Mesendoderm (in vitro differentiated cells): ENCODE measurements at regions not wholly inside any gene's neighbourhood (a gene's known extent, or its start where the extent isn't known, plus 50 kb on each side); places are given as distances from the start of the nearest gene placed in this dataset.

Experiments used
- DNase-seq: peaks from one replicate; pipeline ENCODE4 v3.0.0; 2013
- H2AK5ac ChIP-seq: 2 replicates; pipeline ENCODE4 v1.6.1; 2013; ENCODE audit warnings: low read length, inconsistent platforms
- H2BK120ac ChIP-seq: 2 replicates; pipeline ENCODE4 v1.6.1; 2013; ENCODE audit warnings: low read depth, mild to moderate bottlenecking, low read length, moderate library complexity, mixed read lengths
- H2BK15ac ChIP-seq: replicated peaks from 2 replicates; pipeline ENCODE4 v1.6.1; 2013; ENCODE audit warnings: low read depth, mild to moderate bottlenecking, moderate library complexity
- H2BK5ac ChIP-seq: 2 replicates; pipeline ENCODE4 v1.6.1; 2013; ENCODE audit warnings: low read length, inconsistent platforms
- H3K18ac ChIP-seq: 2 replicates; pipeline ENCODE4 v1.6.1; 2013; ENCODE audit warnings: mild to moderate bottlenecking, low read length, mixed read lengths
- H3K23ac ChIP-seq: one replicate; pipeline ENCODE4 v1.6.1; 2013; ENCODE audit warnings: low read length
- H3K27ac ChIP-seq: 2 replicates; pipeline ENCODE4 v1.5.1; 2013; ENCODE audit warnings: low read depth, mild to moderate bottlenecking, inconsistent platforms, low read length, moderate library complexity
- H3K27me3 ChIP-seq: 2 replicates; pipeline ENCODE4 v1.6.1; 2013; ENCODE audit warnings: low read length, control low read depth, mild to moderate bottlenecking, inconsistent platforms; ENCODE audit not compliant: insufficient read depth, poor library complexity
- H3K36me3 ChIP-seq: 2 replicates; pipeline ENCODE4 v1.6.1; 2013; ENCODE audit warnings: low read length, inconsistent platforms; ENCODE audit not compliant: control insufficient read depth, insufficient read depth
- H3K4ac ChIP-seq: one replicate; pipeline ENCODE4 v1.6.1; 2013; ENCODE audit warnings: low read depth, mild to moderate bottlenecking, low read length, moderate library complexity
- H3K4me1 ChIP-seq: 2 replicates; pipeline ENCODE4 v1.6.1; 2013; ENCODE audit warnings: low read depth, low read length, inconsistent platforms; ENCODE audit not compliant: control insufficient read depth
- H3K4me2 ChIP-seq: 2 replicates; pipeline ENCODE4 v1.6.1; 2013; ENCODE audit warnings: low read length
- H3K4me3 ChIP-seq: 2 replicates; pipeline ENCODE4 v1.5.1; 2013; ENCODE audit warnings: mild to moderate bottlenecking, low read length
- H3K56ac ChIP-seq: one replicate; pipeline ENCODE4 v1.6.1; 2013; ENCODE audit warnings: low read length
- H3K79me1 ChIP-seq: 2 replicates; pipeline ENCODE4 v1.6.1; 2013; ENCODE audit warnings: low read length, inconsistent platforms
- H3K79me2 ChIP-seq: 2 replicates; pipeline ENCODE4 v1.6.1; 2013; ENCODE audit warnings: mild to moderate bottlenecking, low read length; ENCODE audit not compliant: control insufficient read depth, insufficient read depth
- H3K9ac ChIP-seq: 2 replicates; pipeline ENCODE4 v1.6.1; 2013; ENCODE audit warnings: low read length, inconsistent platforms
- H4K5ac ChIP-seq: one replicate; pipeline ENCODE4 v1.6.1; 2013; ENCODE audit warnings: low read length
- H4K8ac ChIP-seq: one replicate; pipeline ENCODE4 v1.6.1; 2013; ENCODE audit warnings: low read depth, mild to moderate bottlenecking, control low read depth, low read length, moderate library complexity
- WGBS: extraction: QIAGEN DNeasy Blood & Tissue Kit; methylation state at CpG from one replicate; pipeline ENCODE4 v1.1.7; 2013; ENCODE audit warnings: low lambda C conversion rate, missing lambda C conversion rate; ENCODE audit not compliant: insufficient coverage; ENCODE audit errors: extremely low coverage; 5-methylcytosine and 5-hydroxymethylcytosine counted together

- Histone ChIP-seq H4K5ac (no peak overlapping the region), H3K56ac (no peak overlapping the region), H3K27me3 (no peaks in the 10 kb centered on the region), H3K23ac (no peak overlapping the region), H3K9ac (no peak overlapping the region), H4K8ac (no peak overlapping the region), H2BK120ac (no peak overlapping the region), H3K27ac (no peak overlapping the region), H2BK5ac (no peak overlapping the region), H2AK5ac (no peak overlapping the region), H3K36me3 (no peaks in the 10 kb centered on the region), H3K79me2 (no peaks in the 10 kb centered on the region), H3K4me1 (no peaks in the 10 kb centered on the region), H3K4me3 (no peak overlapping the region), H3K4me2 (no peak overlapping the region), H3K79me1 (no peaks in the 10 kb centered on the region), H3K4ac (no peak overlapping the region), H2BK15ac (no peak overlapping the region), H3K18ac (no peak overlapping the region)
- DNase-seq, result peak; percentile 41
Observed at GRCh38 chr3:181384970-181385369, 326.8 kb upstream of the SOX2 start.

DNA sequence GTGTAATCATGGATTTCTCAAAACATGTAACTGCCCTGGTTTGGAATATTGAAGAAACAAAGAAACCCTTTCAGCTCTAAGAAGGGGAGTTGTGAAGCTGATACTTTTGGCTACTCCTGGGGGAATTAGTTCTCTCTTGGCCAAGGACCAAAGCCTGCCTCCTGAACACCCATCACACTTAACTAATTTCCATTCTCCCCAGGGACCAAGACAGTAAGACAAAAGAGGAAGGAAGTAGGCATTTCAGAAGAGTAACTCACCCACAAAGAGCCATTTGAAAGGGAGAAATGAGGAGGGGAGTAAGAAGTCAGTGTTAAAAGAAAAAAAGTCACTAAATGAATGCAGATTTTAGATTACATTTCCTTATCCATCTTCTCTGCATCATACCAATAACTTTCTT lies 328.0 kb upstream of the SOX2 start:
- Histone ChIP-seq H3K56ac (no peak overlapping the region), H3K9ac (no peak overlapping the region), H2BK15ac (no peak overlapping the region), H4K5ac (no peak overlapping the region), H3K23ac (no peak overlapping the region), H3K27me3 (no peaks in the 10 kb centered on the region), H4K8ac (no peak overlapping the region), H3K4me2 (no peak overlapping the region), H2AK5ac (no peak overlapping the region), H3K36me3 (no peaks in the 10 kb centered on the region), H2BK5ac (no peak overlapping the region), H3K79me1 (no peaks in the 10 kb centered on the region), H3K4ac (no peak overlapping the region), H3K79me2 (no peaks in the 10 kb centered on the region), H2BK120ac (no peak overlapping the region), H3K27ac (no peak overlapping the region), H3K18ac (no peak overlapping the region), H3K4me3 (no peak overlapping the region), H3K4me1 (no peaks in the 10 kb centered on the region)
- no peak for DNase-seq

DNA sequence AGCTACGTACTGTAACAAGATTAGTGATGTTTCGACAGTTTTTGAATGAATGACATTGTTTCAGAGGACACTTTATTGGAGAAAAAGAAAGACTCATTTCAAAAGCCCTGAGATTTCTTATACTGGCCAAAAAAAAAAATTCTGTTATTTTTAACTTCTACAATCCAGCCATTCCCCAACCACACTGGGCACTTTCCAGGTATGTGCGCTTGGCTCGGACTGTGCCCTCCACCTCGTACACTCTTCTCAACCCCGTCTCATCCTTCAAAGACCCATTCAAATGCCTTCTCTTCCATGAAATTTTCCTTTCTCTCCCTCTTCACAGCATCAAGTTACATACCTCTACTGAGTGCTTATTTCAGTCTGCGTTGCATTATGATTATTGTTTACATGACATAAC lies 328.5 kb upstream of the SOX2 start:
- Histone ChIP-seq H3K79me1 (no peaks in the 10 kb centered on the region), H2BK15ac (no peak overlapping the region), H4K5ac (no peak overlapping the region), H3K27me3 (no peaks in the 10 kb centered on the region), H3K4me2 (no peak overlapping the region), H2BK120ac (no peak overlapping the region), H3K4me3 (no peak overlapping the region), H3K56ac (no peak overlapping the region), H3K18ac (no peak overlapping the region), H3K36me3 (no peaks in the 10 kb centered on the region), H3K79me2 (no peaks in the 10 kb centered on the region), H2BK5ac (no peak overlapping the region), H2AK5ac (no peak overlapping the region), H3K4me1 (no peaks in the 10 kb centered on the region), H4K8ac (no peak overlapping the region), H3K23ac (no peak overlapping the region), H3K9ac (no peak overlapping the region), H3K27ac (no peak overlapping the region), H3K4ac (no peak overlapping the region)
- WGBS, result no CpG with 5 or more reads among the region's 7 CpGs
- DNase-seq, result no peak

DNA sequence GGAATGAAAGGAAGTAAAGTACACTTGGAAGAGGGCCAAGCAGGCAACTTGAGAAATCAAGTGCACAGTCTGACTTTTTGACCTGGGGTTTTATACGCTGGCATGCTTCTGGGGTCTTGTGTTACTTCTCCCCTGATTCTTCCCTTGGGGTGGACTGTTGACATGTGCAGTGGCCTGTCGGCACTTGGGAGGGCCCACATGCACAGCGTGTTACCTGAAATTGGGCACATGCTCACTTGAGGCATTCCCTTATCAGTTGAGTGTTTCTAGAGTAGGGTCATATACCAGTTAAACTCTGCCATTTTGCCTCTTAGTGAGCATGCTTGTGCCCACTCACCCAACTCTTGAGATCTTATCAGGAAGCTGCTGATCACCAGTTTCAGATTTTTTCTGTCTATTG lies 329.1 kb upstream of the SOX2 start:
- no peak overlapping the region for H2BK5ac ChIP-seq
- H2BK15ac ChIP-seq, result no peak overlapping the region
- H3K4me3 ChIP-seq, result no peak overlapping the region
- H3K23ac ChIP-seq, result no peak overlapping the region
- no peak for DNase-seq
- H4K8ac ChIP-seq, result no peak overlapping the region
- no peak overlapping the region for H2BK120ac ChIP-seq
- H3K9ac ChIP-seq, result no peak overlapping the region
- no peaks in the 10 kb centered on the region for H3K79me1 ChIP-seq
- H3K27me3 ChIP-seq, result no peaks in the 10 kb centered on the region
- no peaks in the 10 kb centered on the region for H3K4me1 ChIP-seq
- H3K79me2 ChIP-seq, result no peaks in the 10 kb centered on the region
- no peak overlapping the region for H3K18ac ChIP-seq
- no peak overlapping the region for H3K27ac ChIP-seq
- no peak overlapping the region for H4K5ac ChIP-seq
- H3K56ac ChIP-seq, result no peak overlapping the region
- no CpG with 5 or more reads among the region's 3 CpGs for WGBS
- no peak overlapping the region for H2AK5ac ChIP-seq
- no peak overlapping the region for H3K4ac ChIP-seq
- no peak overlapping the region for H3K4me2 ChIP-seq
- no peaks in the 10 kb centered on the region for H3K36me3 ChIP-seq

DNA sequence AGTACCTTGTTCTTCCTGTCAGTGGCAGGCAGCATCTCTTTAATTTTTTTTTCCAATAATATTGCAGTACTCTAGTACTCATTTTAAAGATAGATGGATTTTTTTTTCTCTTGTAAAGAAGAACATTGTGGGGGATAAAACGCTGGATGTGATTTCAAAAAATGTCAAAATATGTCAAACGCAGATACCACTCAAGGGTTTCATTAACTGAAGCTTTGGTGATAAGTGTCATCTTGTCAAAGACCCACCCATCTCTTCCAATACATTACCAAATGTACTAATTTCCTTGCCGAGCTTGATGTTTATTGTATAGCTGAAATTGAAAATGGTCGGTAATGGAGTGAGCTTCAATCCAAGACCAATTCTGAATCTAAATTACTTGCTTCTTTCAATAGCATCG lies 332.4 kb upstream of the SOX2 start:
- H3K4ac ChIP-seq, result no peak overlapping the region
- H2BK15ac ChIP-seq, result no peak overlapping the region
- H2BK5ac ChIP-seq, result no peak overlapping the region
- H2AK5ac ChIP-seq, result no peak overlapping the region
- WGBS, result no CpG with 5 or more reads among the region's 5 CpGs
- H4K8ac ChIP-seq, result no peak overlapping the region
- no peak overlapping the region for H3K56ac ChIP-seq
- no peak overlapping the region for H3K23ac ChIP-seq
- H3K4me2 ChIP-seq, result no peak overlapping the region
- H3K27me3 ChIP-seq, result no peaks in the 10 kb centered on the region
- no peaks in the 10 kb centered on the region for H3K79me1 ChIP-seq
- H4K5ac ChIP-seq, result no peak overlapping the region
- no peaks in the 10 kb centered on the region for H3K4me1 ChIP-seq
- no peak overlapping the region for H3K4me3 ChIP-seq
- no peaks in the 10 kb centered on the region for H3K79me2 ChIP-seq
- H3K18ac ChIP-seq, result no peak overlapping the region
- H3K36me3 ChIP-seq, result no peaks in the 10 kb centered on the region
- DNase-seq, result no peak
- no peak overlapping the region for H3K27ac ChIP-seq
- H2BK120ac ChIP-seq, result no peak overlapping the region
- no peak overlapping the region for H3K9ac ChIP-seq

DNA sequence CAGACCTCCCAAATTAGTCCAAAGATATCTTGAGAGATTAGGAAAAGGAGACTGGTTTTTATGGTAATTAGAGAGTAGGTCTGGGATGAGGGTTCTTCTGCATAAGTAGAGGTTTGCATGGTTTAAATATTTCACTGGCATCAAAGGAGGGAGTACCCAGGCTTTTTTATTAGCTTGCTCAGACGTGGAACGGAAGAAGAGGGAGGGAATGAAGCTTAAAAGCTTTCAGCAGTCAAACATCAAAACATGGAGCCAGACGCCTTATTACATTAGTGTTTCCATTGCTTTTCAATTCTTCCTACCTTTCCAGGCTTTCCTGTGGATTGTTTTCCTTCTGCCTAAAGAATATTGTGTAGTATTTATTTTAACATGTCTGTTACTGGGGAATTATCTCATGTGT lies 342.1 kb upstream of the SOX2 start:
- no peak overlapping the region for H3K4me2 ChIP-seq
- H3K4me1 ChIP-seq, result no peaks in the 10 kb centered on the region
- no CpG with 5 or more reads among the region's 3 CpGs for WGBS
- H2BK5ac ChIP-seq, result no peak overlapping the region
- no peak overlapping the region for H3K4me3 ChIP-seq
- H3K9ac ChIP-seq, result no peak overlapping the region
- H3K27me3 ChIP-seq, result no peaks in the 10 kb centered on the region
- no peak overlapping the region for H4K5ac ChIP-seq
- H3K56ac ChIP-seq, result no peak overlapping the region
- no peak overlapping the region for H2BK120ac ChIP-seq
- H3K79me1 ChIP-seq, result no peaks in the 10 kb centered on the region
- H2AK5ac ChIP-seq, result no peak overlapping the region
- no peaks in the 10 kb centered on the region for H3K36me3 ChIP-seq
- DNase-seq, result no peak
- no peak overlapping the region for H3K18ac ChIP-seq
- H3K27ac ChIP-seq, result no peak overlapping the region
- H3K23ac ChIP-seq, result no peak overlapping the region
- no peaks in the 10 kb centered on the region for H3K79me2 ChIP-seq
- no peak overlapping the region for H4K8ac ChIP-seq
- no peak overlapping the region for H3K4ac ChIP-seq
- H2BK15ac ChIP-seq, result no peak overlapping the region
